Liver (tissue), 8 donors: ENCODE measurements at regions not wholly inside any gene's neighbourhood (a gene's known extent, or its start where the extent isn't known, plus 50 kb on each side); places are given as distances from the start of the nearest gene placed in this dataset.

Experiments used
- DNase-seq: peaks from one replicate; pipeline ENCODE4 v3.0.0-alpha.2; 2017; ENCODE audit warnings: low spot score
- H3K27ac ChIP-seq, 2 donors: one replicate each; pipeline ENCODE4 v1.7.0; 2013; ENCODE audit warnings: inconsistent platforms in 2 of 2, low read length in 2 of 2, control low read depth in 1 of 2, low read depth in 1 of 2, mild to moderate bottlenecking in 1 of 2
- H3K27me3 ChIP-seq, 4 donors: one replicate each; pipeline versions ENCODE4 v1.6.1 to v1.7.0; 2013; ENCODE audit warnings: low read length in 3 of 4, inconsistent platforms in 1 of 4, mild to moderate bottlenecking in 1 of 4, moderate library complexity in 1 of 4; ENCODE audit not compliant: control insufficient read depth in 4 of 4, insufficient read depth in 4 of 4
- H3K36me3 ChIP-seq, 4 donors: one replicate each; pipeline versions ENCODE4 v1.6.1 to v1.7.0; 2013; ENCODE audit warnings: low read length in 3 of 4, mild to moderate bottlenecking in 3 of 4, low read depth in 1 of 4, moderate library complexity in 1 of 4; ENCODE audit not compliant: control insufficient read depth in 4 of 4, insufficient read depth in 3 of 4
- H3K4me1 ChIP-seq, 4 donors: one replicate each; pipeline versions ENCODE4 v1.6.1 to v1.7.0; 2013; ENCODE audit warnings: low read length in 3 of 4, mild to moderate bottlenecking in 3 of 4, moderate library complexity in 1 of 4; ENCODE audit not compliant: control insufficient read depth in 4 of 4, insufficient read depth in 4 of 4
- H3K4me3 ChIP-seq, 3 donors: one replicate each; pipeline versions ENCODE4 v1.6.1 to v1.7.0; 2013; ENCODE audit warnings: low read length in 3 of 3, control low read depth in 1 of 3, low read depth in 1 of 3, mild to moderate bottlenecking in 1 of 3
- H3K9ac ChIP-seq, 2 donors: one replicate each; pipeline ENCODE4 v1.7.0; 2013; ENCODE audit warnings: low read length in 2 of 2, mild to moderate bottlenecking in 2 of 2, moderate library complexity in 2 of 2, control low read depth in 1 of 2, low read depth in 1 of 2
- H3K9me3 ChIP-seq, 4 donors: one replicate each; pipeline versions ENCODE4 v1.6.1 to v1.7.0; 2013; ENCODE audit warnings: low read length in 3 of 4; ENCODE audit not compliant: control insufficient read depth in 4 of 4
- EGR1 ChIP-seq, 2 donors: IDR thresholded peaks; 2 replicates each; pipeline ENCODE4 v1.6.1; 2016 to 2018; ENCODE audit warnings: antibody characterized with exemption in 2 of 2, low read depth in 2 of 2
- FOXA1 ChIP-seq: IDR thresholded peaks from 2 replicates; pipeline ENCODE4 v1.6.1; 2016; ENCODE audit warnings: antibody characterized with exemption
- HNF4G ChIP-seq: IDR thresholded peaks from 2 replicates; pipeline ENCODE4 v1.6.1; 2016; ENCODE audit warnings: antibody characterized with exemption
- JUND ChIP-seq, 2 donors: IDR thresholded peaks; 2 replicates each; pipeline ENCODE4 v1.6.1; 2016; ENCODE audit warnings: antibody characterized with exemption in 2 of 2
- RXRA ChIP-seq, 2 donors: IDR thresholded peaks; 2 replicates each; pipeline ENCODE4 v1.6.1; 2017 to 2018; ENCODE audit warnings: antibody characterized with exemption in 2 of 2, mild to moderate bottlenecking in 1 of 2
- YY1 ChIP-seq: IDR thresholded peaks from 2 replicates; pipeline ENCODE4 v1.6.1; 2016; ENCODE audit warnings: antibody characterized with exemption, mild to moderate bottlenecking
- WGBS: extraction: QIAGEN DNeasy Blood & Tissue Kit; methylation state at CpG from one replicate; pipeline ENCODE4 v1.1.7; 2013; 5-methylcytosine and 5-hydroxymethylcytosine counted together
- TF ChIP-seq, protein P1 (sequence below): IDR thresholded peaks from 2 replicates; pipeline ENCODE4 v1.6.1; 2016; ENCODE audit warnings: antibody characterized with exemption, mild to moderate bottlenecking
- TF ChIP-seq, protein P2 (sequence below): fragments of 150-350 bp; IDR thresholded peaks from 2 replicates; pipeline ENCODE4 v1.5.1; 2017; ENCODE audit warnings: improper control_type of control experiment, low read depth, low read length; ENCODE audit not compliant: missing input control
- TF ChIP-seq, protein P3 (sequence below): IDR thresholded peaks from 2 replicates; pipeline ENCODE4 v1.6.1; 2016; ENCODE audit warnings: antibody characterized with exemption
- TF ChIP-seq, protein P4 (sequence below): IDR thresholded peaks from 2 replicates; pipeline ENCODE4 v1.6.1; 2016; ENCODE audit warnings: antibody characterized with exemption
- donor health status: healthy.
- donor health status: healthy.
- donor health status: healthy.
- donor health status: healthy.
- donor health status: healthy.

DNA sequence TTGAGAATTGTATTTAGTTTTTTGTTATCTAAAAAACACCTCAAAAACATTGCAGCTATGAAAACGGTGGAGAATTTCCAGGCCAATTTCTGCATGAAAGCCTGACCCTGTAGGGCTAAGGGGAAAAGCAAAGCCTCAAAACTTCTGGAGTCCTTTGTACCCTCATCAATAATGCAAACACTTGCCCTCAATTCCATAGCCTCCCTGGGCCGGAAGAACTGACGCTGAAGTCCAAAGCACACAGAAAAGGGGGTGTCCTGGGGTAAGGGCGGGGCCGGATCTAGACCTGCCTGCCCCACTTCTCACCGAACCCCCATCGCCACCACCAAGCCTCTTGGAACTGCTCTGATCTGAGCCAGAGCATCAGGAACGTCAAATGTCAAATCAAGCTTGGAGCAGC is 173.9 kb upstream of the S100G start (continued):
- TF ChIP-seq, protein P1, sequence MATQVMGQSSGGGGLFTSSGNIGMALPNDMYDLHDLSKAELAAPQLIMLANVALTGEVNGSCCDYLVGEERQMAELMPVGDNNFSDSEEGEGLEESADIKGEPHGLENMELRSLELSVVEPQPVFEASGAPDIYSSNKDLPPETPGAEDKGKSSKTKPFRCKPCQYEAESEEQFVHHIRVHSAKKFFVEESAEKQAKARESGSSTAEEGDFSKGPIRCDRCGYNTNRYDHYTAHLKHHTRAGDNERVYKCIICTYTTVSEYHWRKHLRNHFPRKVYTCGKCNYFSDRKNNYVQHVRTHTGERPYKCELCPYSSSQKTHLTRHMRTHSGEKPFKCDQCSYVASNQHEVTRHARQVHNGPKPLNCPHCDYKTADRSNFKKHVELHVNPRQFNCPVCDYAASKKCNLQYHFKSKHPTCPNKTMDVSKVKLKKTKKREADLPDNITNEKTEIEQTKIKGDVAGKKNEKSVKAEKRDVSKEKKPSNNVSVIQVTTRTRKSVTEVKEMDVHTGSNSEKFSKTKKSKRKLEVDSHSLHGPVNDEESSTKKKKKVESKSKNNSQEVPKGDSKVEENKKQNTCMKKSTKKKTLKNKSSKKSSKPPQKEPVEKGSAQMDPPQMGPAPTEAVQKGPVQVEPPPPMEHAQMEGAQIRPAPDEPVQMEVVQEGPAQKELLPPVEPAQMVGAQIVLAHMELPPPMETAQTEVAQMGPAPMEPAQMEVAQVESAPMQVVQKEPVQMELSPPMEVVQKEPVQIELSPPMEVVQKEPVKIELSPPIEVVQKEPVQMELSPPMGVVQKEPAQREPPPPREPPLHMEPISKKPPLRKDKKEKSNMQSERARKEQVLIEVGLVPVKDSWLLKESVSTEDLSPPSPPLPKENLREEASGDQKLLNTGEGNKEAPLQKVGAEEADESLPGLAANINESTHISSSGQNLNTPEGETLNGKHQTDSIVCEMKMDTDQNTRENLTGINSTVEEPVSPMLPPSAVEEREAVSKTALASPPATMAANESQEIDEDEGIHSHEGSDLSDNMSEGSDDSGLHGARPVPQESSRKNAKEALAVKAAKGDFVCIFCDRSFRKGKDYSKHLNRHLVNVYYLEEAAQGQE = no peak
- TF ChIP-seq YY1 = no peak

DNA sequence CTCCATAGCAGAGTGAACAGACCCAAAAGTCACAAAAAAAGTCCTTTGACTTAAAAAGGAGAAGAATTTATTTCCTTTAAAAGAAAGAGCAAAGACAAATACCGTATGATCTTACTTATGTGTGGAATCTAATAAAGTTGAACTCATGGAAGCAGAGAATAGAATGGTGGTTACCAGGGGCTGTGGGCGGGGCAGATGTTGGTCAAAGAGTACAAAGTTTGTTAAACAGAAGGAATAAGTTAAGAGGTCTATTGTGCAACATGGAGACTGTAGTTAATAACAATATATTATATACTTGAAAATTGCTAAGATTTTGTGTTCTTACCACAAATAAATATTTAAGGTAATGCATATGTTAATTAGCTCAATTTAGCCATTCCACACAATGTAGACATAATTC is 173.3 kb upstream of the S100G start:
- no peak overlapping the region for H3K4me3 ChIP-seq
- H3K27me3 ChIP-seq = no peaks in the 10 kb centered on the region
- H3K4me1 ChIP-seq = no peaks in the 10 kb centered on the region
- peaks cover 0 to 2% (median 0%) of the 10 kb centered on the region in 4 donors for H3K9me3 ChIP-seq
- TF ChIP-seq, protein P2, sequence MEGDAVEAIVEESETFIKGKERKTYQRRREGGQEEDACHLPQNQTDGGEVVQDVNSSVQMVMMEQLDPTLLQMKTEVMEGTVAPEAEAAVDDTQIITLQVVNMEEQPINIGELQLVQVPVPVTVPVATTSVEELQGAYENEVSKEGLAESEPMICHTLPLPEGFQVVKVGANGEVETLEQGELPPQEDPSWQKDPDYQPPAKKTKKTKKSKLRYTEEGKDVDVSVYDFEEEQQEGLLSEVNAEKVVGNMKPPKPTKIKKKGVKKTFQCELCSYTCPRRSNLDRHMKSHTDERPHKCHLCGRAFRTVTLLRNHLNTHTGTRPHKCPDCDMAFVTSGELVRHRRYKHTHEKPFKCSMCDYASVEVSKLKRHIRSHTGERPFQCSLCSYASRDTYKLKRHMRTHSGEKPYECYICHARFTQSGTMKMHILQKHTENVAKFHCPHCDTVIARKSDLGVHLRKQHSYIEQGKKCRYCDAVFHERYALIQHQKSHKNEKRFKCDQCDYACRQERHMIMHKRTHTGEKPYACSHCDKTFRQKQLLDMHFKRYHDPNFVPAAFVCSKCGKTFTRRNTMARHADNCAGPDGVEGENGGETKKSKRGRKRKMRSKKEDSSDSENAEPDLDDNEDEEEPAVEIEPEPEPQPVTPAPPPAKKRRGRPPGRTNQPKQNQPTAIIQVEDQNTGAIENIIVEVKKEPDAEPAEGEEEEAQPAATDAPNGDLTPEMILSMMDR = no peak
- no peak for TF ChIP-seq RXRA (IDR thresholded peaks at IDR 0.05)
- TF ChIP-seq YY1 = no peak
- no peak for DNase-seq
- no peak overlapping the region for H3K9ac ChIP-seq
- H3K27ac ChIP-seq = no peak overlapping the region
- WGBS = 91% methylated on average over 2 of the region's 2 CpGs
- no peaks in the 10 kb centered on the region for H3K36me3 ChIP-seq

DNA sequence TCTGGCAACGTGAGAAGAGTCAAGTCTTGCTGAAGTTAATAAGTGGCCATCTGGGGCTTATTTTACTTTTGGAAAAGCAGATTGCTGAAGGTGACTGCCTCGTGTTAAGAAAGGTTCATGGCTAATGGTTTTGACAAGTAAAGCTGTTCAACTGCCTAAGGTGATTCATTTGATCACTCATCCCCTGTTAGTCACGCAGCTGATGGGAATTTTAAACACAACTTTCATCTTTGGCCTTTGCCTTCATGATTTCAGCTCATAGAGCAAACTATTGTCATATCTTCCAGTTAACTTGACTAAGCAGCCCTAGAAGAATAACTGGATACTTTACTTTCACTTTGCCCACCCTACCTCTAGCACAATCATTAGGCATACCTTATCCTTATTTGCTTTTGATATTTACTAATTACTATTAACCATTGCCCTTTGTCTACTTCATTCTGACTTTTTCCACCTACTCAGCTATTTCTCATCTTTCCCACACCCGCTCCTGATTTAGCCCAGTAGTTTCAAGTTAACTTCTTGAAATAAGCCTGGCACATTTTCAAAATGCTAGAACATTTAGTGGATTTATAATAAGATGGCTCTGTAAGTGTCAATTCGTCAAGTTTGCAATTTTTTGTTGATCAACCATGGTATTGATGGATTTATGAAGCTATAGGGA is 170.6 kb upstream of the S100G start:
- TF ChIP-seq, protein P3, sequence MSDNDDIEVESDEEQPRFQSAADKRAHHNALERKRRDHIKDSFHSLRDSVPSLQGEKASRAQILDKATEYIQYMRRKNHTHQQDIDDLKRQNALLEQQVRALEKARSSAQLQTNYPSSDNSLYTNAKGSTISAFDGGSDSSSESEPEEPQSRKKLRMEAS = no peak
- TF ChIP-seq EGR1 (IDR thresholded peaks at IDR 0.05; ENCODE audit: low read depth in 2 of 2) = no peak
- TF ChIP-seq HNF4G = no peak
- TF ChIP-seq, protein P2 = no peak
- no peak for TF ChIP-seq JUND (IDR thresholded peaks at IDR 0.05)
- TF ChIP-seq FOXA1 = no peak
- TF ChIP-seq, protein P4, sequence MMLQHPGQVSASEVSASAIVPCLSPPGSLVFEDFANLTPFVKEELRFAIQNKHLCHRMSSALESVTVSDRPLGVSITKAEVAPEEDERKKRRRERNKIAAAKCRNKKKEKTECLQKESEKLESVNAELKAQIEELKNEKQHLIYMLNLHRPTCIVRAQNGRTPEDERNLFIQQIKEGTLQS = no peak
- TF ChIP-seq, protein P1 = no peak
- Histone ChIP-seq H3K27me3 (no peaks in the 10 kb centered on the region), H3K9me3 (no peaks in the 10 kb centered on the region), H3K27ac (no peak overlapping the region), H3K4me1 (no peaks in the 10 kb centered on the region), H3K4me3 (no peak overlapping the region), H3K36me3 (no peaks in the 10 kb centered on the region), H3K9ac (no peak overlapping the region)
- 68% methylated on average over 5 of the region's 5 CpGs for WGBS
- DNase-seq = no peak
